Common myeloid progenitor, CD34-positive (primary cell): ENCODE measurements at regions not wholly inside any gene's neighbourhood (a gene's known extent, or its start where the extent isn't known, plus 50 kb on each side); places are given as distances from the start of the nearest gene placed in this dataset.

Source experiments
- CTCF ChIA-PET: fragments of 350-600 bp; sonication (Branson Sonifier 250); formaldehyde crosslinking; loops from one replicate; lab custom pipeline; 2021; ENCODE audit warnings: antibody characterized with exemption; lab: Charles Lee
- POLR2A ChIA-PET: fragments of 350-600 bp; sonication (Branson Sonifier 250); formaldehyde crosslinking; loops from one replicate; lab custom pipeline; 2021; ENCODE audit warnings: antibody characterized with exemption; lab: Charles Lee
- DNase-seq, 3 donors: peaks; one replicate each; pipeline versions ENCODE4 v3.0.0 to v3.0.0-alpha.2; 2013
- H3K27ac ChIP-seq, 2 experiments: 1 replicate in 1 of 2; 2 replicates in 1 of 2; pipeline ENCODE4 v1.7.0; 2013; ENCODE audit warnings: inconsistent platforms in 2 of 2, low read length in 2 of 2, mild to moderate bottlenecking in 2 of 2, low read depth in 1 of 2, moderate library complexity in 1 of 2; ENCODE audit not compliant: severe bottlenecking in 2 of 2, insufficient read depth in 1 of 2, poor library complexity in 1 of 2
- H3K27me3 ChIP-seq, 5 experiments: replicated peaks in 2 of 5; 1 replicate in 3 of 5; 2 replicates in 2 of 5; pipeline versions ENCODE4 v1.6.1 to v1.7.0; 2013; ENCODE audit warnings: low read length in 4 of 5, mild to moderate bottlenecking in 2 of 5, moderate library complexity in 2 of 5, inconsistent platforms in 1 of 5; ENCODE audit not compliant: insufficient read depth in 5 of 5, control insufficient read depth in 4 of 5
- H3K36me3 ChIP-seq, 4 experiments: 1 replicate in 2 of 4; 2 replicates in 2 of 4; pipeline versions ENCODE4 v1.6.1 to v1.7.0; 2013; ENCODE audit warnings: low read length in 3 of 4, control low read depth in 1 of 4, mild to moderate bottlenecking in 1 of 4; ENCODE audit not compliant: control insufficient read depth in 4 of 4, insufficient read depth in 4 of 4
- H3K4me1 ChIP-seq, 4 experiments: 1 replicate in 3 of 4; 2 replicates in 1 of 4; pipeline versions ENCODE4 v1.6.1 to v1.7.1; 2013; ENCODE audit warnings: low read length in 3 of 4, mild to moderate bottlenecking in 3 of 4, control low read depth in 1 of 4, inconsistent platforms in 1 of 4, moderate library complexity in 1 of 4; ENCODE audit not compliant: control insufficient read depth in 4 of 4, insufficient read depth in 4 of 4; ENCODE audit errors: control extremely low read depth in 1 of 4
- H3K4me3 ChIP-seq, 7 experiments: 1 replicate in 4 of 7; 2 replicates in 3 of 7; pipeline versions ENCODE4 v1.5.1 to v1.7.0; 2013; ENCODE audit warnings: mild to moderate bottlenecking in 7 of 7, low read length in 6 of 7, moderate library complexity in 6 of 7, inconsistent platforms in 2 of 7, low read depth in 2 of 7, control low read depth in 1 of 7; ENCODE audit not compliant: insufficient read depth in 4 of 7, control insufficient read depth in 1 of 7; ENCODE audit errors: extremely low read depth in 1 of 7
- H3K9me3 ChIP-seq, 5 experiments: 1 replicate in 4 of 5; 2 replicates in 1 of 5; pipeline versions ENCODE4 v1.6.1 to v1.7.1; 2013; ENCODE audit warnings: low read length in 4 of 5, mild to moderate bottlenecking in 2 of 5, inconsistent platforms in 1 of 5, low read depth in 1 of 5, moderate library complexity in 1 of 5; ENCODE audit not compliant: control insufficient read depth in 4 of 5, insufficient read depth in 2 of 5; ENCODE audit errors: control extremely low read depth in 1 of 5
- WGBS: methylation state at CpG from one replicate; pipeline ENCODE4 v1.1.5; 2013; ENCODE audit not compliant: insufficient coverage; 5-methylcytosine and 5-hydroxymethylcytosine counted together

DNA sequence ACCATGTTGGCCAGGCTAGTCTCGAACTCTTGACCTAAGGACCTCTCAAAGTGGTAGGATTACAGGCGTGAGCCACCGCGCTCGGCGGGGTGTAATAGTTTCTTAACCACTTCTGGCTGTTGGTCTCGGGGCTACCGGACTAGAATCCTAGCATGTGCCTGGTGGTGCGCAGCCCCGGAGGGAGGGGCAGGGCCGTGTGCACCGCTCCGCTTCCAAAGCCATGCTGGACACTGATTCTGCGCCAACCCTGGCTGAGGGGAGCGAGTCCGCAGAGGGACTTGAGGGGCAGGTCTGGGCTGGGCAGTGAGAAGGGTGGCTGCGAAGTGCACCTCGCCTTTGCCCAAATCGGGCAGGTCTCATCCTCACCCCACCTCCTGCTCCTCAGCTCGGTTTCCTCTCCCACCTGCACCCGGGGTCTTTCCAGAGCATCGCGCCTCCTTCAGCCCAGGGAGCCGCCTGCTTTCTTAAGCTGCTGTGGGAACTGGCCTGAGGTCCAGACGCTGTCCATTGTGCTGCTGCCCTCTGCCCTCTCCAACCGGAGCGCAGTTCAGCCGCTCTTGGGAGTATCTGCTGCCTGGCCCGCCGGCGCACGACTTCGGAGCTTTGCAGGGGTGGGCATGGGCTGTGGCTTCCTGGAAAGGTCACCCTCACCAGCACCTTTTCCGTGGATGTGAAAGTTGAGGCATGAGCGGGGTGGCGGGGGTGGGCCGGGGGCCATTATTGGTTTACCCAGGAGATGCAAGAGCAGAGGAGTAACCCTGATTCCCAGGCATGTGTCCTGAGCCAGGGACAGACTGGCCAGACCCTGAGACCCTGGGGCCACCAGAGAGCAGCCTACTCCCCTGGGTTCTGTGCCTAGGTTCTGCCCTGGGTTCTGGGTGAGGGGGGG, 422.6 kb upstream of the NUPR2 start:
- DNase-seq, result no peak
- ChIA-PET POLR2A (no interaction called here), CTCF (no interaction called here)
- WGBS, result 66% methylated on average over 29 of the region's 37 CpGs
- Histone ChIP-seq H3K9me3 (peaks cover 0 to 54% (median 45%) of the 10 kb centered on the region in 5 experiments), H3K27me3 (no peaks in the 10 kb centered on the region), H3K4me1 (no peaks in the 10 kb centered on the region), H3K4me3 (no peak overlapping the region), H3K27ac (no peak overlapping the region), H3K36me3 (no peaks in the 10 kb centered on the region)

DNA sequence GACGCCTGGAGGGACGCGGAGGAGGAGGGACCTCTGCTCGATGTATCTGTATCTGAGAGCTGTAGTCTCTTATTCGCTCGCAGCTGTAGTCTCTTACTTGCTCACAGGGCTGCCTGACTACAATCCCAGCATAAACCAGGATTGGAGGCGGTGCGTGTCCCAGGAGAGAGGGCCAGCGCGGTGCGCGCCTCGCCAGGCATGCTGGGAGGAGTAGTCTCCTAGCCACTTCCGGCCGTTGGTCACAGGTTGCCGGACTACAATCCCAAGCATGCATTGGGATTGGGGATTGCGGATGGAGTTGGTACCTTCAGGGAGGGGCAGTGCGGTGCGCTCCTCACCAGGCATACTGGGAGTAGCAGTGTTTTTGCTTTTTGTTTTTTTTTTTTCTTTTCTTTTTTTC, 421.7 kb upstream of the NUPR2 start:
- 34% methylated on average over 12 of the region's 19 CpGs for WGBS
- ChIA-PET POLR2A (no interaction called here), CTCF (no interaction called here)
- Histone ChIP-seq H3K27me3 (no peaks in the 10 kb centered on the region), H3K4me1 (no peaks in the 10 kb centered on the region), H3K4me3 (no peak overlapping the region), H3K36me3 (no peaks in the 10 kb centered on the region), H3K9me3 (peaks cover 0 to 54% (median 42%) of the 10 kb centered on the region in 5 experiments), H3K27ac (no peak overlapping the region)
- no peak for DNase-seq

DNA sequence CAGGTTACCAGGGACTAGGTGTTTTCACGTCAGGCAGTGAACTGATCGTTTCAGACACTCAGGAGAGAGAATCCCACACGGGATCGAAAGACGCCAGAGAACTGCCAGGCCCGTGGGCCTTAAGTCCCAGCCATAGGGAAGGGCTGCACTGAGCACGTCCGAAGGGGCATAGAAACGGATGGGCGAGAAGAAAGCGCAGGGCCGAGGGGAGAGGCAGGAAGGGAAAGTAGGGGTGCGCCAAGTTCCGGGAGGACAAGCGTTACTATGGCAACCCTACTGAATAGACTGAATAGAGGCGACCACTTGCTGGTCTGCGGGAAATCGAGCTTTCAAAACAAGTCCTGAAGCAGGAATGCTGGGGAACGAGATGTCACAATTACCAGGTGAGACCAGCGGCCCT, 421.3 kb upstream of the NUPR2 start:
- 53% methylated on average over 19 of the region's 20 CpGs for WGBS

DNA sequence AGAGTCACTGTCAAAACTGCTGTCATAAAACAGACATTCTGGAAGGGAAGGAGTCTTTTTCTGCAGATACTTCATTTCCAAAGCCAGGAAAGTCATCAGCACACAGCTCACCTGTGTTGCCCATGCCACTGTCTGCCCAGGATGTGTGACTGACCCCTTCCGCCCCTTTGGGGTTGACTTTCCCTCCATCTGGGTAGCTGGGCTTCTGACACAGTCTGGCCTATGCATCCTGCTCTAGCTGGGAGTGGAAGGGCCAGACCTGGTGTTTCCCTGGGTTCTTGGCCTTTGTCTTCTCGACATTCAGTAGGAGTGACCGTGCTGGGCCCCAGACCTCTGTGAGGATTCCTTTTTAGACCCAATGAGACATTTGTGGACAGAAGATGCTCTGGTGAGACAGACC, 378.9 kb upstream of the NUPR2 start:
- no peaks in the 10 kb centered on the region for H3K27me3 ChIP-seq
- CTCF ChIA-PET, result no interaction called here
- no peak for DNase-seq
- H3K4me3 ChIP-seq, result no peak overlapping the region
- POLR2A ChIA-PET, result no interaction called here
- H3K27ac ChIP-seq, result no peak overlapping the region
- H3K36me3 ChIP-seq, result no peaks in the 10 kb centered on the region
- H3K4me1 ChIP-seq, result no peaks in the 10 kb centered on the region
- peaks cover 0 to 64% (median 46%) of the 10 kb centered on the region in 5 experiments for H3K9me3 ChIP-seq
- WGBS, result 93% methylated on average over 2 of the region's 3 CpGs

More for the DNA sequence above, 421.3 kb upstream of the NUPR2 start:
- H3K4me3 ChIP-seq, result no peak overlapping the region
- H3K27ac ChIP-seq, result no peak overlapping the region
- H3K9me3 ChIP-seq, result peaks cover 0 to 50% (median 40%) of the 10 kb centered on the region in 5 experiments
- no peaks in the 10 kb centered on the region for H3K36me3 ChIP-seq
- DNase-seq, result no peak
- H3K27me3 ChIP-seq, result no peaks in the 10 kb centered on the region
- CTCF ChIA-PET, result no interaction called here
- H3K4me1 ChIP-seq, result no peaks in the 10 kb centered on the region
- POLR2A ChIA-PET, result no interaction called here

DNA sequence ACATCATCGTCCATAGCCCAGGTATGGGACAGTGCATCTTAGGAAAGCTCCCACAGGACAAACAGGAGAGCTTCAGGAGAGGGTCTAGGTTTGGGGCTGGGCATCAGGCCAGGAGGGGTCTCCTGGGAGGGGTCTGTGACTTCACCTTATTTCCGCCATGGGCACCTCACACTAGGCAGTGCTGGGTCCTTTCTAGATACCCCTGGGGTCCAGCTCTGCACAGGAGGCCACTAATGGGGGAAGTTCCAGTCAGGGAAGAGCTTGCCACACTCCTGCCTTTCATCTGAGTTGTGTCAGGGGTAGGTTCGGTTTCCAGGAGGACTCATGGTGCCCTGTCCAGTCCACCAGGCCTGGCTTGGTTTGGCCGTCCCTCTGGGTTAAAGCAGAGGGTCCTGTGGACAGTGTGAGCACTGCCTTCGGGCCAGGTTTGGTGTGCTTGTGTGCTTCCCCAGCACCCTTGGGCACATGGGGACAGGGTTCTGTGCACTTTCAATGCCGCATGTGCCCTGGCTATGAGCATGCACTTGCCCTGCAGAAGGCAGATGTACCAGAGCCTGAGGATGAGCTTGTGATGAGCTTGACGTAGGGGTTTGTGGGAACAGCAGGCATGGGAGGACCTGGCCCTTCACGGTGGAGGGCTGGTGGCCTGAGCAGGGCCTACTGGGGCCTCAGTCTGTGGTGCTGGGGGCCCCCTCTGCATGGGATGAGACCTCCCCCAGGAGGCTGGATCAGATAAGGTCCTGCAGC, 377.7 kb upstream of the NUPR2 start:
- ChIA-PET CTCF (no interaction called here), POLR2A (no interaction called here)
- Histone ChIP-seq H3K9me3 (peaks cover 0 to 68% (median 51%) of the 10 kb centered on the region in 5 experiments), H3K4me1 (no peaks in the 10 kb centered on the region), H3K36me3 (no peaks in the 10 kb centered on the region), H3K27ac (no peak overlapping the region), H3K4me3 (no peak overlapping the region), H3K27me3 (no peaks in the 10 kb centered on the region)
- 81% methylated on average over 8 of the region's 8 CpGs for WGBS
- DNase-seq, result no peak

DNA sequence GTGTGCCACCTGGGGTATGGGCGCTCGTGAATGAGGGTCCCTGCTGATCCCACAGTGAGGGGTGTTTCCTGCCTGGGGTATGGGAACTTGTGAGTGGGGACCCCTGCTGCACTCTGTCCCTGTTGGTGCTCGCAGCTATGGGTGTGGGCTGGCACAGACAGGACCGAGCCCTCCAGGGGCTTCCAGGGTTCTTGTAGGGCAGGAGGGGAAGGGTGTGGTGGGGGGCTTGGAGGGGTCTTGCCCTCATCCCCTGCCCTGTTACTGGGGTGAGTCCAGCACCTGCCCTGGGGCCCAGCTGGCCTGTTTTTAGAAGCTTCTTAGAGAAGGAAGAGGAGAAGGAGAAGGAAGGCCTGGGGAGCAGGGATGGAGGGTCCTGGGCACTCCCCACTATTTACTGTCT, 377.0 kb upstream of the NUPR2 start:
- no peaks in the 10 kb centered on the region for H3K4me1 ChIP-seq
- H3K27me3 ChIP-seq, result no peaks in the 10 kb centered on the region
- ChIA-PET CTCF (no interaction called here), POLR2A (no interaction called here)
- H3K36me3 ChIP-seq, result no peaks in the 10 kb centered on the region
- H3K9me3 ChIP-seq, result peaks cover 0 to 70% (median 53%) of the 10 kb centered on the region in 5 experiments
- DNase-seq, result no peak
- 89% methylated on average over 4 of the region's 4 CpGs for WGBS
- no peak overlapping the region for H3K4me3 ChIP-seq
- H3K27ac ChIP-seq, result no peak overlapping the region
